GM19035 (cell line): ENCODE measurements at regions not wholly inside any gene's neighbourhood (a gene's known extent, or its start where the extent isn't known, plus 50 kb on each side); places are given as distances from the start of the nearest gene placed in this dataset.

ENCODE experiments used
- ATAC-seq: cut with Tn5 transposase; IDR thresholded peaks from one replicate; pipeline ENCODE4 v1.9.1; 2021; ENCODE audit not compliant: unreplicated experiment

DNA sequence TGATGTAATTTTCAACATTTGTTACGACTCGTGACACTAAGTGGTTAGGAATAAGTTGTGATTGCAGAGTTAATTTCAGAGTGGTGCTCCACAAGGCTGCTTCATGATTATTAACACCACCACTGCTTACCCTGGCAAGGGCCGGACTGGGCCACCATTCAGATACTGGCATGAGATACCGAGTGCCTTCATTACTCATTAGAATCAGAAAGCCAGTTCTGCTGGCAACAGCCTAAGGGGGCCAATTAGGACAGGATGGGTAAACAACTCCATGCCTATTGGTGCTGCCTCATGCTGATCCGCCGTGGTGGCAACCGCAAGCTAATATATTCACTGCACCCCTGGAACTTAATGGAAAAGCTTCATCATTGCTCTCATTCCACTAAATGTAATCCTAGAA lies 575.1 kb downstream of the EFNB2 start:
- no peak for ATAC-seq

DNA sequence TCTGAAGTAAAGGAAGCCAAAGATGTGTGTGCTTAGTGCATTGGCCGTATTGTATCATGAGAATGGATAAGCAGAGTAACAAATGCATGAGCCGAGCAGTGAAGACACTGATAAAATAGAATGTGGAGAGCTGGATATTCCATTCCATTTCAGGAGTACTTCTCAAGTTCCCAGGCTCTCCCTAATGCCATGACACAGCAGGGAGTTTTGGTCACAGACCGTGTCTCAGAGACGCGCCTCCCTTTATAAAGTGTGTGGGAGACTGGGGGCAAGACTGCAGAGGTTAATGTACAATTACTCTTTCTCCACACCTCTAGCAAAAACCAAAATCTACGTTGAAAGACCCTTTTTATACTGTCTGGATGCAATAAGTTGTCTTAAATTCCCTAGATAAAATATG lies 575.6 kb downstream of the EFNB2 start:
- no peak for ATAC-seq

DNA sequence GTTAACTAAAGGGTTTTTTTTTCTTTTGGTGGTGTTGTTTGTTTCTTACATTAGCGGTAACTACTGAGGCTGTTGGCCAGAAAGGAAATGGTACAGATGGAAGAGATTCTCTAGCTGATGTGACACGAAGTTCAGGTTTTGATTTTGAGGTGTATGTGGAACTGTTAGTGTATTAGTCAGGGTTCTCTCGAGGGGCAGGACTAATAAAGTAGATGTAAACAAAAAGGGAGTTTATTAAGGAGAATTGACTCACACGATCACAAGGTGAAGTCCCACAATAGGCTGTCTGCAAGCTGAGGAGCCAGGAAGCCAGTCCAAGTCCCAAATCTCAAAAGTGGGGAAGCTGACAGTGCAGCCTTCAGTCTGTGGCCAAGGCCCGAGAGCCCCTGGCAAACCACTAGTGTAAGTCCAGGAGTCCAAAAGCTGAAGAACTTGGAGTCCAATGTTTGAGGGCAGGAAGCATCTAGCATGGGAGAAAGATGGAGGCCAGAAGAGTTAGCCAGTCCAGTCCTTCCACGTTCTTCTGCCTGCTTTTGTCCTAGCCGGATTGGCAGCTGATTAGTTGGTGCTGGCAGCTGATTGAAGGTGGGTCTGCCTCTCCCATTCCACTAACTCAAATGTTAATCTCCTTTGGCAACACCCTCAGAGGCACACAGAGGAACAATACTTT lies 577.6 kb downstream of the EFNB2 start:
- no peak for ATAC-seq

DNA sequence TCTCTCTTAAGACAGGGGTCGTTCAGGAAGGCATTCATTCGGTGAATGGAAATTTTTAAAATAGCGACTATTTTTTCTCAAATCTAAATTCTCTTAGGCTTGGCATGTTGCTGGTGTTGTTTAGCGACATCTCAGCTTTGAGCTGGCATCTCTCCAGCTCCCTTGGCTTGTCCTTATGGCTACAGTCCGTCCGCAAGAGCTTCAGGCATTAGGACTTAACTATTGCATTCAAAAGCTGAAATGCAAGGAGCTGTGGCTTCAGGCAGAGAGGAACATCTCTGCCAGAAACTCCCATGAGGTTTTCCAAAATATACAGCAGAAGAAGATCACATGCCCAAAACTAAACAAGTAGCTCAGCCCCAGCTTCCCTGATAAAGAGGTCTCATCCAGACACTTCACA lies 578.5 kb downstream of the EFNB2 start:
- no peak for ATAC-seq

DNA sequence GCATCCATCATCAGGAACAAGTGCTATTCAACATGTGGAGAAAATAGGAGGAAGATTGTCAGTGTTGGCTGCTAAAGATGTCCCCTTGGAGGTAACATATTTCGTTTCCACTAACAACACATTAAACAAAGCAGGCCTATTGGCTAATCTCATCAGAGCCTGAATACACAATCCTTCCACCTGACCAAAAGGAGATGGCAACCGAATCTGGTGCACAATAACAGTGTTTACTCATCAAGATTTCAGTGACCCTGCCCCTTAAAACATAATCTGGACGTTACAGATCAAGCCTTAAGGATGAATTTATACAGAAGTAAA lies 582.5 kb downstream of the EFNB2 start:
- no peak for ATAC-seq

DNA sequence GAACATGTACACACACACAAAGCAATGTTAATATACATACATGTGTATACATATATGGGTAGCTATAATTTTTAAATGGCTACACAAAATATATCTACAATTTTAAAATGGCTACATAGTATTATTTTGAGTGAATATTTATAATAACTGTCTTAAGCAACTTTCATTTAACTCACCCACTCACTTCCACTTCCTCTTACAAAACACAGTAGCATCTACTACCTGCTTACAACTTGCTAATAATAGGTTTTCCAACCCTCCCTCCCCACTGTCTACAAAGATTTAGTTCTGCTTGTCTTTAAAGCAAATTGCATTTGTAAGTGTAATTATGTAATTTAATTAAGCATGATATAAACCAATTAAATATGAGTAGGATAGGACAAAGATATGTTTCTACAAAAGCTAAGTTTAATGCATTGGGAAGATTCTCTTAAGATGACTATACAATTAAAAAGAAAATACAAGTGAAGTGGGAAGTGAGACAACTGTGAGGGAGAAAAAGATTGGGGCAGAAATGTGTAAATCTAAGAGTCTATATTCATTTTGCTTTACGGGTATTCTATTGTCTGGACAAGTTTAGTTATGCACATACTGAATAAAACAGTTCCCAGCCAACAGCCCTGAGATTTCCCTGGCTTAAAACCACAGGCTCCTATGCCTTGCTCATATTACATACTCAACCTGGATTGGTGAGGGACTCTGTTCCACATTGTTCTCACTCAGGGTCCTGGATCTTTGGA lies 583.1 kb downstream of the EFNB2 start:
- ATAC-seq, result no peak

DNA sequence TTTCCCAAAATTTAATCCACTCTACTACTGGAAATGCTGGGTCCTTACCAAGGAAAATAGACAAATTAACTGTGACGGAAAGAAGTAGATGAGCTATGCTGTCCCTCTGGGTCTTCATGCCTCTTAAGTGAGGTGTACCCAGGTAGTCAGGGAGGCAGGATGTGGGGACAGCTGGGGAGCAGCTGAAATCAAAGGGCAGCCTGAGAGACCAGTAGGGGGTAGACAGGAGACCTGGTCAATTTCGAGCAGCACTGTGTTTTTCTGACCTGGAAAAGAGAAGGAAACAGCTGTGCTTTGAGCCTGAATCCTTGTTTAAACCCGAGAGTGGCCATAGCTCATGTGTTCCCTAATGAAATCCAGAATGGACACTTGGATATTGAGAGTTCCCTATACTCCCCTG lies 587.3 kb downstream of the EFNB2 start:
- ATAC-seq, result no peak

DNA sequence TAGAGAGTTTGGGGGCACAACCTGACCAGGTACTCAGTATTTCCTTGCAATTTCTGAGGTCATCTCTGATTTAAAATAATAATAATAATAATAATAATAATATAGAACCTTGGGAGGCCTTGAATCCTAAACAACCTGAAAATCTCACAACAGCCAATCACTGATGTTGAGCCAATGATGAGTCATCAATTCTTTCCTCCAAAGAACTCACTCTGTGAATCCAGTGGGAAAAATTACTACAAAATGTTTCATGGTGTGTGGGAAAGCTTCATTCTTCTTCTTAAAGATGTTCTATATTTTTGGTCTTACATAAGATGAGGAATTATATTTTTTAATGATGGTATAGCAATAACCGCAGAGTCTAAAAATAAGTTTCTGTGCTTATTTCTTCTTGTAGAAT lies 594.6 kb downstream of the EFNB2 start:
- ATAC-seq, result no peak

DNA sequence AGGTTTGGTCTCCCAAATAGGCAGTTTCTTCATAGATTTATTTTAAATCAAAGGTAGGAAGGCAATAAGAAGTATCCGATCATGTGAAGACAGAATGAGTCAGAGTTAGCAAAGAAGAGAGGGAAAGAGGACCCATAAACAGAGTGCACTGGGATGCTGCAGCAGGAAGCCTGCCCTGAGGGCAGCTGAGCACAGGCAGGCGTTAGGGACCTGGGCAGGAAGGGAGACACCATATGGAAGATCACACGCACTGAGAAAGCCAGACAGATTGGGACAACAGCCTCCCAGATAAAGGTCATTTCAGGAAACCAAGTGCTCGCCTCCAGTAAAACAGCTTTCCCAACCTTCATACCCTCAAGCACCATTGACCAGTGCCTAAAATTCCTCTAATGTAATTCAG lies 598.0 kb downstream of the EFNB2 start:
- no peak for ATAC-seq

DNA sequence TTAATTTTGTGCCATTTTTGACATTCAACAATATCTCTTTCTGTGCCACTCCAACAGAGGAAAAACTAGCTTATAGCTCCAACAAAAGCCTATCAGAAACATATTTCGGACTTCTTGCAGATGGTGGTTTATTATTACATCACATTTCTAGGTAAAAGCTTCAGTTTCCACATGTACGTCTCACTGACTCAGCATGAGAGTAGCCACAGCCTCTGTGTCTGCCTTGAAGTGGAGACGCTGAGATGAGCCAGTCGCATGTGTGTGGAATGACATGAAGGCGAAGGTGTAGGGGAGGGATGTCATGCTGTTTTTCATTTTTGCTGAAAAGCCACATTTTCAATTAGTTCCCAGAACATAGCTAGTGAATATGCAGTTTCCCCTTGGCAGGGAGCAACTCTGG lies 598.6 kb downstream of the EFNB2 start:
- no peak for ATAC-seq

DNA sequence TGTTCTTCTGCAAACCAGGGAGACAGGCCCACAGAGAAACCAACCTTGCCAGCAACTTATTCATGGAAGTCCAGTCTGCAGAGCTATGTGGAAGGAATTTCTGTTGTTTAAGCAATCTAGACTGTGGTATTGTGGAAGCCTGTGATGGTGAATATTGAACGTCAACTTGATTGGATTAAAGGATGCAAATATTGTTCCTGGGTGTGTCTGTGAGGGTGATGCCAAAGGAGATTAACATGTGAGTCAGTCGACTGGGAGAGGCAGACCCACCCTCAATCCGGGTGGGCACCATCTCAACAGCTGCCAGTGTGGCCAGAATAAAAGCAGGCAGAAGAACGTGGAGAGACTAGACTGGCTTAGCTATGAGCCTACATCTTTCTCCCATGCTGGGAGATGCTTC lies 606.0 kb downstream of the EFNB2 start:
- ATAC-seq, result no peak

DNA sequence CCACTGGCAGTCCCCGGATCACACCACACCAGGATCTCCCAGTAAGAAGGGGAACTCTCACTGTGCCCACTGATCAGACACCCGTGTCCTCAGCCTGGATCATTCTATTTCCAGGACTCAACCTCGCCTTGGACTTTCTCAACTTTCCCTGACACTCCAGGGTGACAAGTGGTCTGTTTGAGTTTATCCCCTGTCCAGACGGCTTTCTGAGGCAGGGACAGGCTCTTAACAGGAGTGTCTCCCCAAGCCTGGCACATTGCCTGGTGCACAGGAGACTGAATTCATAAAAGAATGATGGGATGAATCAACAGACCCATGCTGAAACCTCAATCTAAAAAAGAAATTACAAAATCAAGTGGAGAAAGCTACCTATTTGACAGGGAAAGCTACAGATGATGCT lies 606.6 kb downstream of the EFNB2 start:
- no peak for ATAC-seq

DNA sequence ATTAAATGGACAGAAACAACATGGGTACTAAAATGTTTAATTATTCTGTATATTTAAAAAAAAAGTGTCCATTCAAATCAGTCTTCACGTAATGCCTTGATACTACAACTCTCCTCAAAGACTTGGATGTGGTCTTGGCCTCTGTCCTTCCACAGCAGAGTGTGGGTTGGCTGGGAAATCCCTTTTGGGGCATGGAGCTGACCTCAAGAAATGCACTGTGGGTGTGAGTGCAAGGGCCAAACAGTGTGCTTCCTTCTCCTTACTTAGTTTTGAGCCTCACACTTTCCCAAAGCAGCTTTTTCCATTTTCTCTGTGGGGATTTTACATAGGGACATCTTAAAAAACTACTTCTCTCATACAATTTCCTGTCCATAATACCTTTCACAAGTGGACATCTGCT lies 607.4 kb downstream of the EFNB2 start:
- no peak for ATAC-seq

DNA sequence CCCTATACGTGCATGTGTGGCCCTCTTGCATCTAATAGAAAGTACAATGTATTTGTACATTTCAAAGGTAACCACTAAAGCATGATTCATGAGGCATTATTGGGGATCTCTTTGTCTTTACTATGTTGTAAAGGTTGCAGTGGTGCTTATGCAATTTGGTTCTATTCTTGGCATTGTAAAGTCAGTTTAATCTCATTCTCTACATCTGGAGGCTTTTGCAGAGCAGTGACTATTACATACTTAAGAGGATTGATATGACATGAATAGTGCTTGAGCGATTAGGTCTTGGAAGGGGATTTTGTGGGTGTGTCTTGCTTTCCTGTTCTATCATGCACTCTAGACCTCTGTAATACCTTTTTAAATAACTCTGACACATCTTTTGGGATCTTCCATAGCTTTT lies 610.0 kb downstream of the EFNB2 start:
- ATAC-seq, result no peak

DNA sequence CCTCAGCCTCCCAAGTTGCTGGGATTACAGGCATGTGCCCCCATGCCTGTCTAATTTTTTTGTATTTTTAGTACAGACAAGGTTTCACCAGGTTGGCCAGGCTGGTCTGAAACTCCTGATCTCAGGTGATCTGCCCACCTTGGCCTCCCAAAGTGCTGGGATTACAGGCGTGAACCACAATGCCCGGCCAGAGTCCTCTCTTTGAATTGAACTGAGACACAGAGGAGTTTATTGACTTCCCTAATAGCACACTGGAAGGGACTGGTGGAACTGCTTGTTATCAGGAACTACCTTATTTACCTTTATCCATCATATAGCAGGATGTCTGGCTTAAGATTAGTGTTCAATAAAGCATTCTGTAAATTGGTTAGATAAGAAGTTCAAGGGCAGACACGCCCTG lies 613.8 kb downstream of the EFNB2 start:
- no peak for ATAC-seq

DNA sequence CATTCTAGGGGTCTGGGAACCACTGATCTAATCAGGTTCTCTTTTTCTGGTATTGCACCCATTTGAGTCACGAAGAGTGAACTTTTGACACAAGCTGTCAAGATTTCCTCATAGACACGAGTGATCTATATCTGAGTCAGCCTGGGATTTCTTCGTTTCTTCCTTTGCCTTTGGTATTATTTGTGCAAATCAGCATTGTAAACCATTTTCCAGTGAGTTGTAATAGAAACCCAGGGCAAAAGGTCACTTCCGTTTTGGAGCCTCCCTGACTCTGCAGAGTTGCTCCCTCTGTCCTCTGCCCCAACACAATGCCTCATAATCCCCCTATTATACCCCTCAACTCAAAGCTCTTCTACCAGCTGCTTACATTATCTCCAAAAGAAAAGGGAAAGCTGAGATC lies 615.1 kb downstream of the EFNB2 start:
- ATAC-seq, result no peak

DNA sequence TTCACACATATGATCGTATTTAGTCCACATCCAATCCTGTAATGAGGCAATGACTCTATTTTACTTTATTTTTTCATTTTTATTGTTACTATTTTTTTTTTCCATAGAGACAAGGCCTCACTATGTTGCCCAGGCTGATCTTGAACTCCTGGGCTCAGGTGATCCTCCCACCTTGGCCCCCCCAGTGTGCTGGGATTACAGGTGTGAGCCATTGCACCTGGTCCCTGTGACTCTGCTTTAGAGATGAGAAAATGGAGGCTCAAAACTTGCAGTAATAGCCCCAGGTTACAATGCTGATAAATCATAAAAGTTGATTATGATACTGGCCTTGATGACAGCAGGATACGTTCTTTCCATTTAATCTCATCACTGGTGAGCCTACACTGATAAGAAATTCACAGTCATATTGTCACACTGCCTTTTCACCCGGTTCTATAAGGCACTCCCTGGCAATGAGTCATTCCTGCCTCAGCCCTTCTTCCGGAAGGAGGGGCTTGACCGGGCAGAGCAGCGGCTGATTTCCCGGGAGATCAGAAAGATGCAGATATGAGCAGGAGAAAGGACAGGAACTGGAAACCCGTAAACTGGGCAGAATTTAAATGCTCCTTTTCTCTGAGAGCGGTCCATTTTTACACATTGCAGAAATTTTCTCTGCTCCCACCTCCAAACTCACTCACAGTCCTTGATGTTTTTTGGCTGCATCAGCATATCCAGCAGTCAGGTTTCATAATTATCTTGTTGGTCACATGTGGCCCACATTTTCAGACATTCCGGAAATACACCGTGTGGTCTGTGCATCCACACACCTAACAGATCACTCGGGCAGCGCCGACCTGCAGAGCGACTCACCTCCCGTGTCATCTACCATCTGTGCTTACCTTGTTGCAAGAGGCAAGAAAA lies 616.4 kb downstream of the EFNB2 start:
- no peak for ATAC-seq

DNA sequence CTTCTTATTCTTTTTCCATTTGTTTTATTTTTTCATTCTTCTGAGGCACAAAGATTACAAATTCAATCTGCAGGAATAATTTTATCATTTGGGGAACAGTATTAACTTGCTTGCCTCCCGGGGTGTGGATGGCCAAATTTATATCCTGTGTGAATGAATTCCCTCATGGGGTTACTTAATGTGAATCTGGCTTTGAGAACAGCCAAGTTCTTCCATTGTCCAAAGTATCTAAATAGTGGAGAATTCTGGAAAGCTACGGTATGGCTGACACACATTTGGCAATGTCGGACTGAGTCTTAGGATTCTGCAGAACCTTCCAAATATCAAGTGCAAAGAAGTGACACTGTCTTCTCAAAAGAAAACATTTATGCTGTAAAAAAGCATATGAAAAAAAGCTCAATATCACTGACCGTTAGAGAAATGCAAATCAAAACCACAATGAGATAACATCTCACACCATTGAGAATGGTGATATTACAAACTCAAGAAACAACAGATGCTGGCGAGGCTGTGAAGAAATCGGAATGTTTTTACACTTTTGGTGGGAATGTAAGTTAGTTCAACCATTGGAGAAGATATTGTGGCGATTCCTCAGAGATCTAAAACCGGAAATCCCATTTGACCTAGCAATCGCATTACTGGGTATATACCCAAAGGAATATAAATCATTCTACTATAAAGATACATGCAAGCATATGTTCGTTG lies 620.2 kb downstream of the EFNB2 start:
- ATAC-seq, result no peak

DNA sequence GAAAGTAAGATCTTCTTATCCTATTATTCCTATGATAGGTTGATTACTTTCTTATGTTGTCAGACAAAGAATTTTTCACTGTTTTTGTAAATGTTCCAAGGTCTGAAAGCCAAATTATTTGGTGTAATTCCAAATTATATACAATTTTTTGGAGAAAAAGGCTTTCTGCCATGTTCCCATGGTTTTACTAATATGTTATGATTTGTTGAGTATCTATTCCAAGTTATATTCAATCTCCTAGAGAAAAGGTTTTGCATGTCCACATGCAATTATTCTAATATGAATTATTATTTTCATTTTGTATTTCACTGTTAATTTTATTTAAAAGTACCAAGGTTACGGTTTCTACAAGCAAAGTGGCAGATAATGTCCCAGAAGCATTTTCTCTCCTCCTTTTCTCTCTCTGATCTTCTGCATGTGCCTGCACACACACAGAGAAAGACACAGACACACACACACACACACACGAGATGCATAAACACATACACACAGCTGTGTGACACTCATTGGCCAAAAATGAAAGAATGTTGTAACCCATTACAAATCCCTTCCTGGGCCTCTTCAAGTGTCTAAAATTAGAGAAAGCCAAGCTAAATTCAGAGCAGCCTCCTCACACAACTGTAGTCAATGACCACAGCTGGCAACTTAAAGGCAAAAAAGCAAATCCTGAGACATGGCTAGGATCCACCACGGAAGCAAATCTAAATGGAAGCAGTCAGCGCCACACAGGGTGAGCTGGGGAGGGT lies 621.0 kb downstream of the EFNB2 start:
- ATAC-seq, result no peak

DNA sequence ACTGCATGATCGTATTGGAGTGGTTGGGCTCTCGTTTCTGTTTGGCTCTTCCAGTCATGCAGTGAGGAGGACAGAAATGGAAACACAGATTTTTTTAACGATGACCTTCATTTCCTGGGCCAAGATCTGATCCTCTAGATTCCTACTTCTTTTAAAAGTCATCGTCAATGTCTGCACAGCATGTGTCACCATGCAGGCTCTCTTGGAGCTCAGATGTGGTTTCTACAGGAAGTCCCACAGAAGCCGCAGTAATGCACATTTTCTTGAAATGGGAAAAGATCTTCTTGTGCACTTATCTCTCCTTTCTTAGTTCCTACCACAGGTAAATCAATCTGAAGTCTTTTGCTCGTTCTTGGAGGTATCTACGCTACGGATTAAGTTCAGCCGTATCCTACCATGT lies 626.9 kb downstream of the EFNB2 start:
- no peak for ATAC-seq
